H1 (cell line): ENCODE measurements at regions not wholly inside any gene's neighbourhood (a gene's known extent, or its start where the extent isn't known, plus 50 kb on each side); places are given as distances from the start of the nearest gene placed in this dataset.

Experiments
- CTCF ChIA-PET: fragments of 300-600 bp; sonication (Branson Sonifier 250); formaldehyde crosslinking; loops from one replicate; lab custom pipeline; 2021; ENCODE audit not compliant: partially characterized antibody; lab: Charles Lee
- POLR2A ChIA-PET: fragments of 300-600 bp; sonication (Branson Sonifier 250); formaldehyde crosslinking; loops from one replicate; lab custom pipeline; 2021; ENCODE audit warnings: inconsistent platforms; ENCODE audit not compliant: partially characterized antibody; lab: Charles Lee
- DNase-seq, 2 experiments: peaks; one replicate each; pipeline versions ENCODE4 v3.0.0 to v3.0.0-alpha.2; 2010 to 2022; ENCODE audit warnings: low spot score in 2 of 2, low read depth in 1 of 2, mixed read lengths in 1 of 2
- FAIRE-seq: peaks from 2 replicates; lab custom pipeline; 2011; peaks lifted over from hg19 to GRCh38; lab: Jason Lieb, UNC
- H2AFZ ChIP-seq: 2 replicates; pipeline ENCODE4 v1.8.1; 2012; ENCODE audit warnings: low read length, inconsistent platforms
- H2AK5ac ChIP-seq: 2 replicates; pipeline ENCODE4 v1.6.1; 2013; ENCODE audit warnings: low read depth, low read length
- H2BK120ac ChIP-seq: replicated peaks from 2 replicates; pipeline ENCODE3; 2013; ENCODE audit warnings: low read depth, low read length, inconsistent platforms
- H2BK12ac ChIP-seq: 2 replicates; pipeline ENCODE4 v1.6.1; 2013; ENCODE audit warnings: low read depth, low read length
- H2BK15ac ChIP-seq: 2 replicates; pipeline ENCODE4 v1.6.1; 2013; ENCODE audit warnings: low read length
- H2BK20ac ChIP-seq: 2 replicates; pipeline ENCODE4 v1.6.1; 2013; ENCODE audit warnings: low read length
- H2BK5ac ChIP-seq: 2 replicates; pipeline ENCODE4 v1.6.1; 2013; ENCODE audit warnings: low read depth, low read length
- H3K14ac ChIP-seq: 2 replicates; pipeline ENCODE4 v1.6.1; 2013; ENCODE audit warnings: inconsistent platforms; ENCODE audit not compliant: insufficient read length
- H3K18ac ChIP-seq: 2 replicates; pipeline ENCODE4 v1.6.1; 2013; ENCODE audit warnings: low read length; ENCODE audit errors: extremely low read depth
- H3K23ac ChIP-seq: 2 replicates; pipeline ENCODE4 v1.6.1; 2013; ENCODE audit warnings: inconsistent platforms; ENCODE audit not compliant: insufficient read length
- H3K23me2 ChIP-seq: 2 replicates; pipeline ENCODE4 v1.6.1; 2013; ENCODE audit warnings: low read depth, low read length
- H3K27ac ChIP-seq: 2 replicates; pipeline ENCODE4 v1.6.1; 2011; ENCODE audit warnings: low read depth, low read length, inconsistent platforms
- H3K27me3 ChIP-seq, 4 experiments: replicated peaks in 1 of 4; 1 replicate in 1 of 4; 2 replicates in 3 of 4; pipeline versions ENCODE4 v1.6.1 to v1.8.1; 2011 to 2013; ENCODE audit warnings: low read length in 3 of 4, mild to moderate bottlenecking in 3 of 4, inconsistent platforms in 2 of 4, mixed read lengths in 2 of 4, moderate library complexity in 1 of 4; ENCODE audit not compliant: control insufficient read depth in 3 of 4, insufficient read depth in 3 of 4; ENCODE audit errors: extremely low read depth in 1 of 4
- H3K36me3 ChIP-seq, 4 experiments: 2 replicates each; pipeline versions ENCODE4 v1.6.1 to v1.8.1; 2011 to 2013; ENCODE audit warnings: mild to moderate bottlenecking in 4 of 4, low read length in 3 of 4, moderate library complexity in 2 of 4, control low read depth in 1 of 4, inconsistent platforms in 1 of 4; ENCODE audit not compliant: insufficient read depth in 4 of 4, control insufficient read depth in 2 of 4
- H3K4ac ChIP-seq: replicated peaks from 2 replicates; pipeline ENCODE3; 2013; ENCODE audit warnings: low read length, low read depth, mixed read lengths, inconsistent platforms; ENCODE audit not compliant: insufficient read length
- H3K4me1 ChIP-seq, 4 experiments: replicated peaks in 1 of 4; 1 replicate in 1 of 4; 2 replicates in 3 of 4; pipeline versions ENCODE4 v1.6.1 to v1.8.1; 2011 to 2013; ENCODE audit warnings: low read length in 3 of 4, inconsistent platforms in 2 of 4, mixed read lengths in 1 of 4; ENCODE audit not compliant: insufficient read depth in 4 of 4, control insufficient read depth in 3 of 4
- H3K4me2 ChIP-seq, 2 experiments: 2 replicates each; pipeline versions ENCODE4 v1.6.1 to v1.8.1; 2011 to 2013; ENCODE audit warnings: low read depth in 2 of 2, low read length in 2 of 2, control low read depth in 1 of 2, inconsistent platforms in 1 of 2, mild to moderate bottlenecking in 1 of 2; ENCODE audit not compliant: insufficient read depth in 1 of 2
- H3K4me3 ChIP-seq, 4 experiments: fragments of 200-600, 300-600 bp in 1 of 4; sonication (generic), shearing (Covaris generic), sonication (Bioruptor Twin) in 1 of 4; 2 replicates each; pipeline versions ENCODE4 v1.5.1 to v1.8.1; 2011 to 2016; ENCODE audit warnings: low read length in 4 of 4, low read depth in 3 of 4, control low read depth in 2 of 4, inconsistent platforms in 2 of 4, mild to moderate bottlenecking in 2 of 4, mixed read lengths in 1 of 4, moderate library complexity in 1 of 4; ENCODE audit not compliant: insufficient read depth in 2 of 4; ENCODE audit errors: extremely low read depth in 1 of 4
- H3K56ac ChIP-seq: replicated peaks from 2 replicates; pipeline ENCODE3; 2013; ENCODE audit warnings: low read depth, mild to moderate bottlenecking, mixed read lengths, low read length, inconsistent platforms; ENCODE audit not compliant: insufficient read length
- H3K79me1 ChIP-seq: 2 replicates; pipeline ENCODE4 v1.6.1; 2013; ENCODE audit warnings: low read depth, low read length, control low read depth
- H3K79me2 ChIP-seq, 2 experiments: 2 replicates each; pipeline versions ENCODE4 v1.6.1 to v1.8.1; 2012 to 2013; ENCODE audit warnings: low read length in 2 of 2, mild to moderate bottlenecking in 2 of 2, inconsistent platforms in 1 of 2; ENCODE audit not compliant: insufficient read depth in 2 of 2, control insufficient read depth in 1 of 2
- H3K9ac ChIP-seq, 4 experiments: replicated peaks in 1 of 4; 1 replicate in 1 of 4; 2 replicates in 3 of 4; pipeline versions ENCODE4 v1.6.1 to v1.8.1; 2011 to 2013; ENCODE audit warnings: low read depth in 3 of 4, low read length in 3 of 4, control low read depth in 2 of 4, mild to moderate bottlenecking in 2 of 4, moderate library complexity in 2 of 4, inconsistent platforms in 1 of 4; ENCODE audit errors: extremely low read depth in 1 of 4
- H3K9me3 ChIP-seq, 2 experiments: 2 replicates each; pipeline versions ENCODE4 v1.6.1 to v1.8.1; 2012 to 2013; ENCODE audit warnings: mild to moderate bottlenecking in 2 of 2, moderate library complexity in 2 of 2, control low read depth in 1 of 2, inconsistent platforms in 1 of 2, low read depth in 1 of 2, low read length in 1 of 2, mixed read lengths in 1 of 2; ENCODE audit not compliant: insufficient read depth in 2 of 2
- H4K20me1 ChIP-seq, 2 experiments: replicated peaks in 1 of 2; 2 replicates each; pipeline versions ENCODE3 to v1.8.1; 2011 to 2013; ENCODE audit warnings: inconsistent platforms in 2 of 2, low read length in 2 of 2, mild to moderate bottlenecking in 1 of 2; ENCODE audit not compliant: insufficient read depth in 2 of 2, control insufficient read depth in 1 of 2
- H4K5ac ChIP-seq: 2 replicates; pipeline ENCODE4 v1.6.1; 2013; ENCODE audit warnings: low read length, low read depth, mixed read lengths, inconsistent platforms; ENCODE audit not compliant: insufficient read length
- H4K8ac ChIP-seq: 2 replicates; pipeline ENCODE4 v1.8.0; 2013; ENCODE audit warnings: mild to moderate bottlenecking, moderate library complexity, low read length, inconsistent platforms; ENCODE audit not compliant: insufficient read depth; ENCODE audit errors: extremely low read depth
- H4K91ac ChIP-seq: replicated peaks from 2 replicates; pipeline ENCODE3; 2013; ENCODE audit warnings: low read length, mixed read lengths, inconsistent platforms; ENCODE audit not compliant: insufficient read length
- BACH1 ChIP-seq: IDR thresholded peaks from 2 replicates; pipeline ENCODE4 v1.6.1; 2012; ENCODE audit warnings: low read length, improper control_type of control experiment
- BCL11A ChIP-seq, 2 experiments: IDR thresholded peaks; one replicate each; pipeline ENCODE4 v1.6.1; 2011; ENCODE audit warnings: low read depth in 2 of 2, low read length in 2 of 2, mild to moderate bottlenecking in 2 of 2
- CBX5 ChIP-seq: fragments of 300-800, 300-1000 bp; sonication (generic); IDR thresholded peaks from 2 replicates; pipeline ENCODE4 v1.7.1; 2016; ENCODE audit warnings: antibody characterized with exemption, low read length, low read depth
- FOSL1 ChIP-seq: IDR thresholded peaks from 2 replicates; pipeline ENCODE4 v1.6.1; 2011; ENCODE audit warnings: mild to moderate bottlenecking, low read depth, low read length, moderate library complexity; ENCODE audit not compliant: insufficient read depth
- GABPA ChIP-seq: IDR thresholded peaks from 2 replicates; pipeline ENCODE4 v1.6.1; 2011; ENCODE audit warnings: mild to moderate bottlenecking, low read length, moderate library complexity, borderline replicate concordance; ENCODE audit not compliant: insufficient read depth
- GTF2F1 ChIP-seq: IDR thresholded peaks from 2 replicates; pipeline ENCODE4 v1.6.1; 2012; ENCODE audit warnings: low read depth, low read length, improper control_type of control experiment, borderline replicate concordance
- POLR2AphosphoS5 ChIP-seq: IDR thresholded peaks from 2 replicates; pipeline ENCODE4 v1.6.1; 2011; ENCODE audit warnings: low read depth, low read length
- RAD21 ChIP-seq, 2 experiments: IDR thresholded peaks in 1 of 2; conservative IDR thresholded peaks in 1 of 2; 2 replicates each; pipeline ENCODE4 v1.6.1; 2011; ENCODE audit warnings: low read depth in 2 of 2, low read length in 2 of 2, improper control_type of control experiment in 1 of 2, inconsistent platforms in 1 of 2, mild to moderate bottlenecking in 1 of 2, moderate library complexity in 1 of 2
- SIX5 ChIP-seq: IDR thresholded peaks from 2 replicates; pipeline ENCODE4 v1.6.1; 2011; ENCODE audit warnings: mild to moderate bottlenecking, low read depth, low read length
- WGBS, 2 experiments: shearing (Covaris generic) in 1 of 2; methylation state at CpG; one replicate each; pipeline versions ENCODE4 v1.1.6 to v1.1.7; 2013 to 2015; ENCODE audit warnings: low lambda C conversion rate in 2 of 2, mixed read lengths in 2 of 2, inconsistent platforms in 1 of 2, low coverage in 1 of 2, missing lambda C conversion rate in 1 of 2; ENCODE audit not compliant: insufficient replicate concordance in 2 of 2, insufficient coverage in 1 of 2, insufficient read length in 1 of 2; ENCODE audit errors: extremely low coverage in 1 of 2, missing lambda C conversion rate in 1 of 2; 5-methylcytosine and 5-hydroxymethylcytosine counted together

DNA sequence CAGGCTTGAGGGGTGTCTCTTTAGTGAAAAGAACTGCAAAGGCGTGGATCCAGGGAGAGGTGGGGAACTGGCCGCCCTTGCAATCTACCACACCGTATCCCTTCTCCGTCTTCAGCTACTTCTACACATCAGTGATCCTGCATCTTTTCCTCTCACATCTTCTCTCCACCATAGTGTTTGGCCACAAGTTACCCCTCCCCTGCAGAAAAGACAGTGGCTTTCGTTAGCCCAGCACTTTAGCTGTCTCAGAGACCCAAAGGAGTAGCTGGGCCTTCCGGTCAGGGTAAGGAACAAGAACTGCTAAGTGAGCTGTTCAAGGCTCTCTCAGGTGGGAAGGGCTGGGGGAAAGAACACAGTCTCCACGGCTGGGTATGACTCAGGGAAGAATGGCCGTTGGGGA is 158.4 kb downstream of the NDUFA12 start:
- no peaks in the 10 kb centered on the region for H3K27me3 ChIP-seq
- H2AK5ac ChIP-seq = no peak overlapping the region
- no peak overlapping the region for H3K9ac ChIP-seq
- H4K91ac ChIP-seq = no peak overlapping the region
- no peak overlapping the region for H2BK5ac ChIP-seq
- no peak overlapping the region for H4K8ac ChIP-seq
- no peak overlapping the region for H3K23ac ChIP-seq
- no peaks in the 10 kb centered on the region for H3K79me1 ChIP-seq
- POLR2A ChIA-PET = no interaction called here
- H3K4me2 ChIP-seq = no peak overlapping the region
- H2BK120ac ChIP-seq = no peak overlapping the region
- no peaks in the 10 kb centered on the region for H3K9me3 ChIP-seq
- 80% methylated on average over 8 of the region's 8 CpGs; no CpG with 5 or more reads in 1 of the 2 experiments for WGBS, 2 experiments
- DNase-seq (no peak), FAIRE-seq (no peak)
- no peak overlapping the region for H2AFZ ChIP-seq
- H3K27ac ChIP-seq = no peak overlapping the region
- H3K36me3 ChIP-seq = no peaks in the 10 kb centered on the region
- H3K79me2 ChIP-seq = no peaks in the 10 kb centered on the region
- CTCF ChIA-PET = interaction anchor here (0.6 kb wide), 1 partner anchor 142 kb away, joined by 3 read pairs; no protein-coding TSS in a partner anchor
- H2BK12ac ChIP-seq = no peak overlapping the region
- H4K5ac ChIP-seq = no peak overlapping the region
- H3K4ac ChIP-seq = no peak overlapping the region
- no peak overlapping the region for H3K14ac ChIP-seq
- no peak overlapping the region for H3K56ac ChIP-seq
- no peak for TF ChIP-seq POLR2AphosphoS5
- no peak for TF ChIP-seq CBX5
- TF ChIP-seq RAD21 (IDR thresholded peaks at IDR 0.05 in 1 of 2, conservative IDR thresholded peaks at IDR 0.05 in 1 of 2; ENCODE audit: low read depth in 2 of 2, low read length in 2 of 2) = no peak
- no peak for TF ChIP-seq GABPA
- TF ChIP-seq GTF2F1 = no peak
- TF ChIP-seq SIX5 = no peak
- TF ChIP-seq FOSL1 = no peak
- no peak for TF ChIP-seq BCL11A (IDR thresholded peaks at IDR 0.05; ENCODE audit: low read depth in 2 of 2, low read length in 2 of 2)
- TF ChIP-seq BACH1 = no peak
- H4K20me1 ChIP-seq = no peaks in the 10 kb centered on the region
- no peak overlapping the region for H3K4me3 ChIP-seq
- no peaks in the 10 kb centered on the region for H3K23me2 ChIP-seq
- no peak overlapping the region for H3K18ac ChIP-seq
- 0 out of 2 replicates have a peak overlapping the region, but pooled peaks have one; percentile 19 for H2BK15ac ChIP-seq
- no peak overlapping the region for H2BK20ac ChIP-seq
- H3K4me1 ChIP-seq = peaks cover 0 to 2% (median 0%) of the 10 kb centered on the region in 4 experiments; a peak in 1 of 7 replicates
